ENCODE measurements at regions not wholly inside any gene's neighbourhood (a gene's known extent, or its start where the extent isn't known, plus 50 kb on each side); places are given as distances from the start of the nearest gene placed in this dataset.

- no peaks in the 10 kb centered on the region for H3K9me3 ChIP-seq
- DNase-seq (ENCODE audit: low spot score) (no peak), ATAC-seq (ENCODE audit: insufficient number of reproducible peaks, low FRiP score, low read depth) (peak; percentile 69)
- H3K4me1 ChIP-seq (ENCODE audit: control insufficient read depth in 1 of 2, low read depth in 2 of 2): peaks cover 5 to 24% of the 10 kb centered on the region in 2 donors
- H3K36me3 ChIP-seq: no peaks in the 10 kb centered on the region
- peak overlapping the region; percentile 29 to 42 for H3K27ac ChIP-seq
- H3K4me3 ChIP-seq: peak overlapping the region; percentile 8
- no peak for TF ChIP-seq CTCF (IDR thresholded peaks at IDR 0.05)
- no peaks in the 10 kb centered on the region for H3K27me3 ChIP-seq (replicated peaks; ENCODE audit: insufficient read depth)
Measured at GRCh38 chr4:58163156-58163555, 1053.0 kb upstream of the IGFBP7 start.

GRCh38 chr4:58149404-58150085 lies 1039.4 kb upstream of the IGFBP7 start:
- H3K27me3 ChIP-seq (replicated peaks; ENCODE audit: insufficient read depth): no peaks in the 10 kb centered on the region
- DNase-seq (ENCODE audit: low spot score) (no peak), ATAC-seq (ENCODE audit: insufficient number of reproducible peaks, low FRiP score, low read depth) (no peak)
- TF ChIP-seq CTCF (IDR thresholded peaks at IDR 0.05): no peak
- no peaks in the 10 kb centered on the region for H3K9me3 ChIP-seq
- H3K36me3 ChIP-seq: no peaks in the 10 kb centered on the region
- H3K27ac ChIP-seq: no peak overlapping the region
- H3K4me1 ChIP-seq (ENCODE audit: control insufficient read depth in 1 of 2, low read depth in 2 of 2): no peaks in the 10 kb centered on the region
- H3K4me3 ChIP-seq: no peak overlapping the region

- no peaks in the 10 kb centered on the region for H3K4me1 ChIP-seq (ENCODE audit: control insufficient read depth in 1 of 2, low read depth in 2 of 2)
- TF ChIP-seq CTCF (IDR thresholded peaks at IDR 0.05): no peak
- ATAC-seq (ENCODE audit: insufficient number of reproducible peaks, low FRiP score, low read depth): no peak
Measured at GRCh38 chr4:58144721-58145120, 1034.5 kb upstream of the IGFBP7 start.

GRCh38 chr4:58138786-58139668 lies 1028.8 kb upstream of the IGFBP7 start:
- TF ChIP-seq CTCF (IDR thresholded peaks at IDR 0.05): no peak
- H3K27ac ChIP-seq: peak overlapping the region in 1 of 2 donors; percentile 31
- peaks cover 0 to 3% of the 10 kb centered on the region in 2 donors for H3K4me1 ChIP-seq (ENCODE audit: control insufficient read depth in 1 of 2, low read depth in 2 of 2)
- no peaks in the 10 kb centered on the region for H3K9me3 ChIP-seq
- no peaks in the 10 kb centered on the region for H3K36me3 ChIP-seq
- DNase-seq (ENCODE audit: low spot score) (no peak), ATAC-seq (ENCODE audit: insufficient number of reproducible peaks, low FRiP score, low read depth) (no peak)
- no peaks in the 10 kb centered on the region for H3K27me3 ChIP-seq (replicated peaks; ENCODE audit: insufficient read depth)
- H3K4me3 ChIP-seq: no peak overlapping the region

More at GRCh38 chr4:58144721-58145120, 1034.5 kb upstream of the IGFBP7 start:
- H3K27me3 ChIP-seq (replicated peaks; ENCODE audit: insufficient read depth): no peaks in the 10 kb centered on the region
- no peak for DNase-seq (ENCODE audit: low spot score)
- no peak overlapping the region for H3K4me3 ChIP-seq
- H3K36me3 ChIP-seq: no peaks in the 10 kb centered on the region
- no peaks in the 10 kb centered on the region for H3K9me3 ChIP-seq
- no peak overlapping the region for H3K27ac ChIP-seq

- Histone ChIP-seq H3K36me3 (no peaks in the 10 kb centered on the region), H3K27me3 (replicated peaks; ENCODE audit: insufficient read depth) (no peaks in the 10 kb centered on the region), H3K27ac (no peak overlapping the region), H3K4me1 (ENCODE audit: control insufficient read depth in 1 of 2, low read depth in 2 of 2) (peaks cover 0 to 3% of the 10 kb centered on the region in 2 donors), H3K4me3 (no peak overlapping the region), H3K9me3 (no peaks in the 10 kb centered on the region)
- no peak for TF ChIP-seq CTCF (IDR thresholded peaks at IDR 0.05)
- DNase-seq (ENCODE audit: low spot score) (no peak), ATAC-seq (ENCODE audit: insufficient number of reproducible peaks, low FRiP score, low read depth) (no peak)
Measured at GRCh38 chr4:58136604-58137003, 1026.4 kb upstream of the IGFBP7 start.

All from thoracic aorta (tissue), 2 donors.